ENCODE measurements at regions not wholly inside any gene's neighbourhood (a gene's known extent, or its start where the extent isn't known, plus 50 kb on each side); places are given as distances from the start of the nearest gene placed in this dataset.

GRCh38 chr6:81235512-81235911 is 517.0 kb downstream of the TENT5A start (continued):
- TF ChIP-seq POLR2AphosphoS5 (IDR thresholded peaks at IDR 0.05; ENCODE audit: low read depth, low read length) (no peak), HDAC6 (IDR thresholded peaks at IDR 0.05; ENCODE audit: low read depth, low read length) (no peak), TBP (IDR thresholded peaks at IDR 0.05; ENCODE audit: low read depth, low read length) (no peak)

Measured in H1 (cell line).